ENCODE measurements at regions not wholly inside any gene's neighbourhood (a gene's known extent, or its start where the extent isn't known, plus 50 kb on each side); places are given as distances from the start of the nearest gene placed in this dataset.

DNA sequence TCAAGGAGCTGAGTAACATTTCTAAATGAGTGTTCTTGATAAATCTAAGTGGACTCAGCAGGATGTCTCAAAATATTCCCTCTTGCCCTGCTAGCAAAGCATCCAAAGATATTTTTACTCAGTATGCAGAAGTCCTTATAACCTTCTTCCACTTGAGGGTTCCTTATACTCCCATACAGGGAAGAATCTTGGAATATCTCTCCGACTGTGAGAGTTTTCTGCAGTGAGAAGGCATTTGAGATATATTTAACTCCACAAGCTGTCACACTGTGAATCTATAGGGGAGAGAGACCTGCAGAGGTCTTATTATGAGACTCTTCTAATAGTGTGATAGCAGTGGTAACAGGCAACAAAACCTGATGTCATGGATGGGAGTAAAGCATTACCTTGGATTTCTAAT is 1034.5 kb upstream of the PABPC4L start:
- no peak for DNase-seq (ENCODE audit: low spot score)
- FAIRE-seq = no peak

GRCh38 chr4:135227842-135228241 is 1026.3 kb upstream of the PABPC4L start:
- FAIRE-seq = no peak
- DNase-seq (ENCODE audit: low spot score) = no peak

GRCh38 chr4:135225551-135225950 is 1024.0 kb upstream of the PABPC4L start:
- no peak for FAIRE-seq

DNA sequence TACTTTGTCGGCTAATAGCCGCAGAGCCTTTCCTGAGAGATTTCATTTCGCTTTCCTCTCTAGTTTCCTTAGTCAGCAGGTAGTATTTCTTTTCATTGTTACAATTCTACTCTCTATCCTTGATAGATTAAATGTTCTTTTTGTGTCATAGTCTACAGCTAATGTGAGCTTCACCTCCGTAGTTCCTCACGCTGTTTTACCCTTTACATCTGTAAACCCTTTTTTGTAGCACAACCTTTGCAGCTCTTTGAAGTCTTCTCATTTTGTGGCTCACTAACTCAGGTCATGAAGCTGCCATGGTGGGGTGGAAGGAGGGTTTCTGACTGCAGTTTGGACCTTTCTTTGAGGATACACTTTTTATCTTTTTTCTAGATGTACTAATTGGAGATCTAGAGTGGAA is 1008.8 kb upstream of the PABPC4L start:
- FAIRE-seq = no peak
- DNase-seq (ENCODE audit: low spot score) = no peak

More at GRCh38 chr4:135225551-135225950, 1024.0 kb upstream of the PABPC4L start:
- no peak for DNase-seq (ENCODE audit: low spot score)

- no peak for DNase-seq (ENCODE audit: low spot score)
Measured at GRCh38 chr4:135207531-135207930, 1005.9 kb upstream of the PABPC4L start.

DNA sequence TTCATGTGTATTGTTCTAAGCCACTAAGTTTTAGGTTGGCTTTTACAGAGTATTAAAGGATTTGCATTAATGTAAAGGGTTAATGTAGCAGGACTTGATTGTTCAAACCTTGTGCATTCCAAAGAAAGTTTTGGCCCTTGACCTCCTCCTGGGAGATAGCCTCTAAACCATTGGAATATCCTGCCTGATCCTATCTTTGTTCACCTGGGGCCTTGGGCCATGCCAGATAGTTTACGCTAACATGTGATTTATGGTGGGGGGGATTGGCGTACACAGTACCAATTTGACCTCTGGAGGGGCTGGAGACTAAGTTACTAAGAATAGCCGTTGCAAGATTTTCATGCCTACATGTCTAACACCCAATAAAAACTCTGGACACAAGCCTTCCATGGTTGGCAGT is 1002.7 kb upstream of the PABPC4L start:
- no peak for FAIRE-seq

More at GRCh38 chr4:135207531-135207930, 1005.9 kb upstream of the PABPC4L start:
- FAIRE-seq = no peak

GRCh38 chr4:135201081-135201480 is 999.5 kb upstream of the PABPC4L start:
- FAIRE-seq (no peak), DNase-seq (ENCODE audit: low spot score) (no peak)

More for the DNA sequence above, 1002.7 kb upstream of the PABPC4L start:
- no peak for DNase-seq (ENCODE audit: low spot score)

- FAIRE-seq = no peak
- no peak for DNase-seq (ENCODE audit: low spot score)
Measured at GRCh38 chr4:135197641-135198040, 996.1 kb upstream of the PABPC4L start.

DNA sequence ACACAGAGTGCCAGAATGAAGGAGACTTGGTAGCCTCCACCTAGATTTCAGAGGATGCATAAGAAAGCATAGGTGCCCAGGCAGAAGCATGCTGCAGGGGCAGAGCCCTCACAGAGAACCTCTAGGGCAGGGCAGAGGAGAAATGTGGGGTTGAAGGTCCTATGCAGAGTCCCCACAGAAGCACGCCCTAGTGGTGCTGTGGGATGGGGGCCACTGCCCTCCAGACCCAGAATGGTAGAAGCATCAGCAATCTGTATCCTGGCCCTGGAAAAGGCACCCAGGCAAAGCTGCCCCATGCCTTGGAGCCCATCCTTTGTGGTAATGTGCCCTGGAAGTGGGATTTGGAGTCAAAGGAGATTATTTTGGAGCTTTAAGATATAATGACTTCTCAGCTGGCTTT is 992.9 kb upstream of the PABPC4L start:
- DNase-seq (ENCODE audit: low spot score) (no peak), FAIRE-seq (no peak)

- FAIRE-seq = no peak
- no peak for DNase-seq (ENCODE audit: low spot score)
Measured at GRCh38 chr4:135192751-135193535, 991.4 kb upstream of the PABPC4L start.

GRCh38 chr4:135191596-135191995 is 990.0 kb upstream of the PABPC4L start:
- FAIRE-seq = no peak
- DNase-seq (ENCODE audit: low spot score) = no peak

- DNase-seq (ENCODE audit: low spot score) (no peak), FAIRE-seq (no peak)
Measured at GRCh38 chr4:135186002-135186401, 984.4 kb upstream of the PABPC4L start.

DNA sequence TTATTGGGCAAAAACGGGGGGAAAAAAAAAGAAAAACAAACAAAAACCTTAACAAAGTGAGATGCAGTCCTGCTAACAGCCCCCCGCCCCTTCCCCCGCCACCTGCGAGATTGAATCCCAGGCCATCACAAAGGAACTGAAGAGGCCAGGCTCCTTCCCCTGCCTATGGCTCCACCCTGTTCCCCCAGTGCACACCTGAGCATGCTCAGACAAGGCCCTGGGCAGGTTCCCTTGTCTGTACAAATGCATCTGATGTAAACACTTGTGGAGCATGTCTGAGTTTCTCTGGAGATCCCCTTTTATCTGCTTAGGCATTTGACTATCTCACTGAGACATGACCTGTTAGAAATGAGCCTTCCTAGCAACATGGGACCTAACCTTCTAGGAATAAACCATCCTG is 983.7 kb upstream of the PABPC4L start:
- DNase-seq (ENCODE audit: low spot score) (no peak), FAIRE-seq (no peak)

DNA sequence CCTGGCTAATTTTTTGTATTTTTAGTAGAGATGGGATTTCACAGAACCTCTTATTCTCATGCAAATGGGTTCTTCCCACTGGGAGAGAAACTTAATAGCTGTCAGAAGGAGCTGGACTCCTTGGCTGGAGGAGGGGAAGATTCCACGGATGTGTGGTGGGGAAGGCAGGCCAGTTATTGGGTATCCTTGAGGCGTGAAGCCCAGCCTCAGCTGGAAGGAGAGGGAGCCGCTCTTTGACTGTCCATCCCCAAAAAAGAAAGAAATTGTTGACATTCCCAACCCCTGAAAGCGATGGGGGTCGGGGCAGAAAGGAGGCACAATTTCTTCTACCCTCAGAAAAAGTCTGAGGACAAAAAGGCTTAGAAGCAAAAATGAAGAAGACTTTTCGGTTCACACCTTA is 983.1 kb upstream of the PABPC4L start:
- no peak for FAIRE-seq
- DNase-seq (ENCODE audit: low spot score) = no peak

GRCh38 chr4:135177321-135177720 is 975.7 kb upstream of the PABPC4L start:
- DNase-seq (ENCODE audit: low spot score) (no peak), FAIRE-seq (no peak)

DNA sequence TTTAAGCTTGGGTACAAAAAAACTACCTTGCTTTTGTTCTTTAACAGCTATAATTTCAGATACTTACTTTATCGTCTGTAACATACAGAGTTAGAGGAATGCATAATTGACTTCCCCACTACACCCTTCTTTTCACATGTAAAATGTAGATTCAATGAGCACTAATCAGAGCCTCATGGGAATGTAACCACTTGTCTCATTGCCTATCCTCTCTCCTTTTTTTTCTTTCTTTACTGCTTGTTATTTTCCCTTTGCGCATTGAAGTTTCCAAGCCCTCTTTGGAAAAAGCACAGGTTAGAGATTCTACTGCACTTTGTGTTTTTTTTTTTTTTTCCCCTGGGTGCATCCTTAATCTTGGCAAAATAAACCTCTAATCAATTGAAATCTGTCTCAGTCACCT is 965.1 kb upstream of the PABPC4L start:
- FAIRE-seq = no peak
- no peak for DNase-seq (ENCODE audit: low spot score)

DNA sequence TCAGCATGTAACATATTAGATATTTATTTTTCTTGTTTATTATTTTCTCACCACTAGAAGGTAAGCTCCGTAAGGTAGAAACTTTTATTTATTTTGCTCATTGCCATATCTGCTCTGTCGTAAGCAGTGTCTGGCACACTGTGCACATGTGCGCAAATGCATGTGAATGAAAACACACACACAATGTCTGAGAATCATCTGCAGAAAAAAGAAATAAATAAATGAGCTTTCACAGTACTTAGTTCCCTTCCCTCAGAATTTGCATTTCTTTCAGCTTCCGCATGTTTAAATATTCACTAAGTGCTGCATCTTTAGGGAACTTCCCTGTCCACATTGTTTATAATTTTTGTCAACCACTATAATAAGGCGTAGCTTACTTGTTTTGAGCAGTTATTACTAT is 963.0 kb upstream of the PABPC4L start:
- no peak for FAIRE-seq
- DNase-seq (ENCODE audit: low spot score) = no peak

DNA sequence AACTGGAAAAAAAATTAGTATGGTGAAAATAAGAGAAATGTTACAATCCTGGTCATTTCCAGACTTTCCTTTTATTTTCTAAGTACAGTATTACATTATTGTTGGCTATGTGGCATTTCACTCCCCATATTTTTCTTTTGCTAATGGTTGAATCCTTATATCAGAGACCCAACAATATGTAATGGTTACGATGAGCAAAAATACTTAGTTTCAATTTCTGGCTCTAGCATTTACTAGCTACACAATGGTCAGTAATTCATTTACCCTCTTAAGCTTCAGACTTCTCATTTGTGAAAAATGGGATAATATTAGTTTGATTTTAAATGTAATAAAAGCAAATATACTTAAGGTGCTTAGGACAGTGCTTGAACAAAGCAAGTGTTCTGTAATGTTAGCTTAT is 942.9 kb upstream of the PABPC4L start:
- FAIRE-seq = no peak

DNA sequence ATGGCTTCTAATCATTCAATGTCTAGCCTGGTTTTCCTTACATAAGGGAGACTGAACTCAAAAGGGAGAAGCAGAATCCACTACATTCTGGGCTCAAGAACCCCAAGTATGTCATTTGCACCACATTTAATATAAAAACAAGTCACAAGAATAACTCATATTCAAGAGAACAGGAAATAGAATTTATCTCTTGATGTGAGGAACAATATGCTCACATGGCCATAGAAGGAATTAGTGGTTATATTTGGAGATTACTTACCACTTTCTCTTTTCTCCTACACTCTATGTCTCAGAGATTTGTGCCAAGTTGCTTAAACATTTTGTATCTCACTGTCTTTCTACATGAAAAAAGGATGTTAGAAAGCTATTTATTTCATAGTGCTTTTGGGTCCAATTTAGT is 922.6 kb upstream of the PABPC4L start:
- FAIRE-seq (no peak), DNase-seq (ENCODE audit: low spot score) (no peak)

More for the DNA sequence above, 942.9 kb upstream of the PABPC4L start:
- DNase-seq (ENCODE audit: low spot score) = no peak

GRCh38 chr4:135123632-135124031 is 922.0 kb upstream of the PABPC4L start:
- no peak for DNase-seq (ENCODE audit: low spot score)
- no peak for FAIRE-seq

GRCh38 chr4:135122457-135122856 is 920.9 kb upstream of the PABPC4L start:
- no peak for DNase-seq (ENCODE audit: low spot score)
- no peak for FAIRE-seq

- DNase-seq (ENCODE audit: low spot score) = no peak
Measured at GRCh38 chr4:135120195-135120594, 918.6 kb upstream of the PABPC4L start.

GRCh38 chr4:135114079-135114478 is 912.5 kb upstream of the PABPC4L start:
- no peak for DNase-seq (ENCODE audit: low spot score)

More at GRCh38 chr4:135120195-135120594, 918.6 kb upstream of the PABPC4L start:
- FAIRE-seq = no peak

More at GRCh38 chr4:135114079-135114478, 912.5 kb upstream of the PABPC4L start:
- FAIRE-seq = no peak
